Heart left ventricle (tissue), 16 donors: ENCODE measurements at regions not wholly inside any gene's neighbourhood (a gene's known extent, or its start where the extent isn't known, plus 50 kb on each side); places are given as distances from the start of the nearest gene placed in this dataset.

Source experiments
- ATAC-seq, 4 donors: fragments of 200-7000 bp; cut with Tn5 transposase; one replicate each; pipeline ENCODE4 v1.9.1; 2020 to 2022; ENCODE audit warnings: moderate library complexity in 4 of 4, mild to moderate bottlenecking in 3 of 4, moderate number of reproducible peaks in 1 of 4
- DNase-seq, 5 donors: peaks; one replicate each; pipeline ENCODE4 v3.0.0-alpha.2; 2020
- H3K27ac ChIP-seq, 12 donors: fragments of 200-600 bp; sonication (generic) in 4 of 12; one replicate each; pipeline versions ENCODE4 v1.5.0 to v1.8.0; 2016 to 2022; ENCODE audit warnings: mild to moderate bottlenecking in 2 of 12
- H3K27me3 ChIP-seq, 9 donors: fragments of 200-600 bp; sonication (generic) in 2 of 9; one replicate each; pipeline versions ENCODE4 v1.5.1 to v1.8.0; 2016 to 2022; ENCODE audit warnings: mild to moderate bottlenecking in 3 of 9
- H3K36me3 ChIP-seq, 9 donors: fragments of 200-600 bp; sonication (generic) in 2 of 9; one replicate each; pipeline versions ENCODE4 v1.5.0 to v1.8.0; 2018 to 2022; ENCODE audit warnings: mild to moderate bottlenecking in 2 of 9
- H3K4me1 ChIP-seq, 12 donors: fragments of 200-600 bp; sonication (generic) in 4 of 12; one replicate each; pipeline versions ENCODE4 v1.5.0 to v1.8.0; 2016 to 2022; ENCODE audit warnings: mild to moderate bottlenecking in 3 of 12
- H3K4me3 ChIP-seq, 12 donors: fragments of 200-600 bp; sonication (generic) in 4 of 12; one replicate each; pipeline versions ENCODE4 v1.5.0 to v1.8.0; 2017 to 2022; ENCODE audit warnings: mild to moderate bottlenecking in 9 of 12, moderate library complexity in 4 of 12
- H3K9me3 ChIP-seq, 12 donors: fragments of 200-600 bp; sonication (generic) in 4 of 12; one replicate each; pipeline versions ENCODE4 v1.5.0 to v1.8.0; 2016 to 2022; ENCODE audit warnings: mild to moderate bottlenecking in 1 of 12
- CTCF ChIP-seq, 12 donors: fragments of 200-600 bp; sonication (generic) in 4 of 12; IDR thresholded peaks; one replicate each; pipeline versions ENCODE4 v1.5.0 to v1.8.0; 2018 to 2022; ENCODE audit warnings: antibody characterized with exemption in 12 of 12, mild to moderate bottlenecking in 5 of 12
- POLR2A ChIP-seq, 2 donors: fragments of 450-650 bp; IDR thresholded peaks; one replicate each; pipeline ENCODE4 v1.6.1; 2017; ENCODE audit warnings: antibody characterized with exemption in 2 of 2, mild to moderate bottlenecking in 2 of 2, moderate library complexity in 2 of 2
- WGBS, 4 donors: extraction: QIAGEN DNeasy Blood & Tissue Kit in 2 of 4; methylation state at CpG; one replicate each; pipeline versions ENCODE4 v1.1.5 to v1.1.7; 2013 to 2018; 5-methylcytosine and 5-hydroxymethylcytosine counted together
- intact Hi-C, 10 donors: fragments of 100-400 bp; cut with DNase I; formaldehyde crosslinking; loops; one replicate each; pipeline versions ENCODE4 v1.11.1 to v1.14.2; 2022
- donor health status: ischemic (EF 13 %, LVEDD 7.1; RV severe dilation, severe dysfunction).
- donor health status: healthy with polysubstance abuse.
- donor health status: DM: no; HTN: yes; CAD: no.
- donor health status: DM: no; HTN: no; CAD: no.
- donor health status: ischemic (EF 25% LVEDD 6.9; RV normal size, moderate dysfunction).
- donor health status: ischemic (EF 25% LVEDD 5.7; RV mildly dilated, moderate dysfunction).
- donor health status: healthy.
- donor health status: DM: yes; HTN: yes; CAD: no.
- donor health status: ischemic (EF 35%, LVEDD 5.7; RV mildly dilated, moderate dysfunction).
- donor health status: nonischemic (EF 11% LVEDD 7.7; RV severe dilation, severe dysfunction).
- donor health status: DM: yes; HTN: yes; CAD: no.
- donor health status: PGD.
- donor health status: ischemic (EF 29% LVEDD 5.4; RV normal size, mild dysfunction).
- donor health status: nonischemic (EF 23%, LVEDD 6.1; RV moderate dilation, normal function).

- DNase-seq: no peak
- no peaks in the 10 kb centered on the region for H3K4me1 ChIP-seq
- TF ChIP-seq POLR2A (IDR thresholded peaks at IDR 0.05) (no peak), CTCF (IDR thresholded peaks at IDR 0.05) (no peak)
- intact Hi-C loops: no loop called here
- no peak for ATAC-seq
- WGBS, 4 donors: 49 to 66% (median 62%) methylated on average over 2 of the region's 2 CpGs
- no peak overlapping the region for H3K27ac ChIP-seq
- H3K9me3 ChIP-seq: peaks cover 0 to 8% (median 0%) of the 10 kb centered on the region in 12 donors
- H3K4me3 ChIP-seq: no peak overlapping the region
- H3K27me3 ChIP-seq: peaks cover 0 to 3% (median 0%) of the 10 kb centered on the region in 9 donors
- no peaks in the 10 kb centered on the region for H3K36me3 ChIP-seq
Measured at GRCh38 chr2:114167799-114168198, 274.6 kb upstream of the DPP10 start.

- Histone ChIP-seq H3K27me3 (peaks cover 0 to 7% (median 0%) of the 10 kb centered on the region in 9 donors), H3K36me3 (no peaks in the 10 kb centered on the region), H3K4me1 (no peaks in the 10 kb centered on the region), H3K27ac (no peak overlapping the region), H3K4me3 (no peak overlapping the region), H3K9me3 (peaks cover 0 to 7% (median 0%) of the 10 kb centered on the region in 12 donors)
- no peak for TF ChIP-seq CTCF (IDR thresholded peaks at IDR 0.05)
- 74 to 78% (median 75%) methylated on average over 1 of the region's 1 CpG for whole genome bisulfite sequencing, 4 donors
- intact Hi-C loops: no loop called here
- ATAC-seq: no peak
- no peak for DNase-seq
Measured at GRCh38 chr2:114170070-114170469, 272.4 kb upstream of the DPP10 start.

- Histone ChIP-seq H3K4me3 (no peak overlapping the region), H3K4me1 (no peaks in the 10 kb centered on the region), H3K9me3 (peaks cover 0 to 2% (median 0%) of the 10 kb centered on the region in 12 donors), H3K27me3 (peaks cover 0 to 4% (median 0%) of the 10 kb centered on the region in 9 donors), H3K27ac (no peak overlapping the region), H3K36me3 (no peaks in the 10 kb centered on the region)
- WGBS, 4 donors: 63 to 82% (median 68%) methylated on average over 1 of the region's 1 CpG
- DNase-seq (no peak), ATAC-seq (no peak)
- TF ChIP-seq CTCF (IDR thresholded peaks at IDR 0.05) (no peak), POLR2A (IDR thresholded peaks at IDR 0.05) (no peak)
- intact Hi-C loops: no loop called here
Measured at GRCh38 chr2:114175507-114175906, 266.9 kb upstream of the DPP10 start.

- no peaks in the 10 kb centered on the region for H3K4me1 ChIP-seq
- no peak for TF ChIP-seq POLR2A (IDR thresholded peaks at IDR 0.05)
- TF ChIP-seq CTCF (IDR thresholded peaks at IDR 0.05): no peak
- no peak overlapping the region for H3K4me3 ChIP-seq
- H3K27ac ChIP-seq: no peak overlapping the region
- intact Hi-C loops: no loop called here
- WGBS, 4 donors: 49 to 70% (median 51%) methylated on average over 2 of the region's 2 CpGs
- peaks cover 0 to 10% (median 0%) of the 10 kb centered on the region in 12 donors for H3K9me3 ChIP-seq
- H3K27me3 ChIP-seq: no peaks in the 10 kb centered on the region
- ATAC-seq (no peak), DNase-seq (no peak)
- H3K36me3 ChIP-seq: no peaks in the 10 kb centered on the region
Measured at GRCh38 chr2:114185501-114185900, 256.9 kb upstream of the DPP10 start.
